ENCODE measurements at regions not wholly inside any gene's neighbourhood (a gene's known extent, or its start where the extent isn't known, plus 50 kb on each side); places are given as distances from the start of the nearest gene placed in this dataset.
"Not testable (repeated sequence)": the region's sequence is repeated elsewhere in the genome, so short reads cannot be mapped to it uniquely, and the experiment has no call there.

- intact Hi-C loops (cut with DNase I): no loop called here
- H3K9ac ChIP-seq (ENCODE audit: low read depth in 2 of 2, low read length in 2 of 2): no peak overlapping the region
- H3K4me1 ChIP-seq: no peaks in the 10 kb centered on the region
- no peaks in the 10 kb centered on the region for H3K9me3 ChIP-seq
- H3K27ac ChIP-seq: no peak overlapping the region
- H3K27me3 ChIP-seq: no peaks in the 10 kb centered on the region
- DNase-seq: no peak
- no peak overlapping the region for H3K4me3 ChIP-seq
- no peaks in the 10 kb centered on the region for H3K36me3 ChIP-seq
- TF ChIP-seq CTCF (IDR thresholded peaks at IDR 0.05): no peak
These were observed 177.6 kb upstream of the FZD8 start for GRCh38 chr10:35819736-35820135.

GRCh38 chr10:35819011-35819410, 176.9 kb upstream of the FZD8 start:
- H3K36me3 ChIP-seq: no peaks in the 10 kb centered on the region
- intact Hi-C loops (cut with DNase I): no loop called here
- no peaks in the 10 kb centered on the region for H3K9me3 ChIP-seq
- no peak for TF ChIP-seq CTCF (IDR thresholded peaks at IDR 0.05)
- no peak overlapping the region for H3K27ac ChIP-seq
- H3K27me3 ChIP-seq: no peaks in the 10 kb centered on the region
- no peaks in the 10 kb centered on the region for H3K4me1 ChIP-seq
- no peak overlapping the region for H3K4me3 ChIP-seq
- no peak overlapping the region for H3K9ac ChIP-seq (ENCODE audit: low read depth in 2 of 2, low read length in 2 of 2)
- no peak for DNase-seq

GRCh38 chr10:35817109-35817508, 175.0 kb upstream of the FZD8 start:
- H3K9me3 ChIP-seq; intact Hi-C loops (cut with DNase I); H3K4me1 ChIP-seq; H3K9ac ChIP-seq (ENCODE audit: low read depth in 2 of 2, low read length in 2 of 2); H3K27ac ChIP-seq; DNase-seq; H3K36me3 ChIP-seq; H3K4me3 ChIP-seq; H3K27me3 ChIP-seq: not testable (repeated sequence)

GRCh38 chr10:35813219-35813618, 171.1 kb upstream of the FZD8 start:
- Histone ChIP-seq H3K9ac (ENCODE audit: low read depth in 2 of 2, low read length in 2 of 2) (no peak overlapping the region), H3K9me3 (no peaks in the 10 kb centered on the region), H3K36me3 (no peaks in the 10 kb centered on the region), H3K27me3 (no peaks in the 10 kb centered on the region), H3K4me3 (no peak overlapping the region), H3K27ac (no peak overlapping the region), H3K4me1 (no peaks in the 10 kb centered on the region)
- TF ChIP-seq CTCF (IDR thresholded peaks at IDR 0.05): no peak
- no peak for DNase-seq
- intact Hi-C loops (cut with DNase I): no loop called here

- H3K36me3 ChIP-seq: no peaks in the 10 kb centered on the region
- no peak overlapping the region for H3K27ac ChIP-seq
- H3K27me3 ChIP-seq: no peaks in the 10 kb centered on the region
- H3K4me3 ChIP-seq: no peak overlapping the region
- no peak for DNase-seq
- no peaks in the 10 kb centered on the region for H3K4me1 ChIP-seq
- no peak overlapping the region for H3K9ac ChIP-seq (ENCODE audit: low read depth in 2 of 2, low read length in 2 of 2)
- intact Hi-C loops (cut with DNase I): no loop called here
- no peaks in the 10 kb centered on the region for H3K9me3 ChIP-seq
- TF ChIP-seq CTCF (IDR thresholded peaks at IDR 0.05): no peak
These were observed 166.2 kb upstream of the FZD8 start for GRCh38 chr10:35808344-35808743.

- no peaks in the 10 kb centered on the region for H3K9me3 ChIP-seq
- no peaks in the 10 kb centered on the region for H3K36me3 ChIP-seq
- TF ChIP-seq CTCF (IDR thresholded peaks at IDR 0.05): no peak
- no peaks in the 10 kb centered on the region for H3K27me3 ChIP-seq
- intact Hi-C loops (cut with DNase I): no loop called here
- no peak for DNase-seq
- H3K4me3 ChIP-seq: no peak overlapping the region
- H3K27ac ChIP-seq: no peak overlapping the region
- H3K4me1 ChIP-seq: no peaks in the 10 kb centered on the region
- no peak overlapping the region for H3K9ac ChIP-seq (ENCODE audit: low read depth in 2 of 2, low read length in 2 of 2)
These were observed 160.9 kb upstream of the FZD8 start for GRCh38 chr10:35803046-35803445.
